Endothelial cell of umbilical vein (primary cell): ENCODE measurements at regions not wholly inside any gene's neighbourhood (a gene's known extent, or its start where the extent isn't known, plus 50 kb on each side); places are given as distances from the start of the nearest gene placed in this dataset.

Source experiments
- EZH2 ChIP-seq: IDR thresholded peaks from 2 replicates; pipeline ENCODE4 v1.6.1; 2012; ENCODE audit warnings: borderline replicate concordance, low read depth, mild to moderate bottlenecking, moderate library complexity, low read length, inconsistent platforms; ENCODE audit not compliant: severe bottlenecking
- JUN ChIP-seq: IDR thresholded peaks from 2 replicates; pipeline ENCODE4 v1.6.1; 2011; ENCODE audit warnings: borderline replicate concordance, low read depth; ENCODE audit not compliant: insufficient read length, insufficient read depth
- POLR2A ChIP-seq: IDR thresholded peaks from 2 replicates; pipeline ENCODE4 v1.6.1; 2012; ENCODE audit warnings: low read depth, mild to moderate bottlenecking, control low read depth, low read length
- POLR2AphosphoS5 ChIP-seq: IDR thresholded peaks from 2 replicates; pipeline ENCODE4 v1.6.1; 2012; ENCODE audit warnings: low read depth, mild to moderate bottlenecking, control low read depth, low read length, moderate library complexity; ENCODE audit not compliant: insufficient read depth
- TF ChIP-seq, protein P1 (sequence below), 2 donors: IDR thresholded peaks; 1 replicate in 1 of 2; 2 replicates in 1 of 2; pipeline ENCODE4 v1.5.1; 2011; ENCODE audit warnings: low read length in 2 of 2, mild to moderate bottlenecking in 2 of 2, moderate library complexity in 2 of 2, control low read depth in 1 of 2, inconsistent platforms in 1 of 2, low read depth in 1 of 2; ENCODE audit not compliant: insufficient read depth in 1 of 2; ENCODE audit errors: extremely low read depth in 1 of 2

- TF ChIP-seq JUN: no peak
- TF ChIP-seq POLR2A: no peak
- TF ChIP-seq, protein P1, sequence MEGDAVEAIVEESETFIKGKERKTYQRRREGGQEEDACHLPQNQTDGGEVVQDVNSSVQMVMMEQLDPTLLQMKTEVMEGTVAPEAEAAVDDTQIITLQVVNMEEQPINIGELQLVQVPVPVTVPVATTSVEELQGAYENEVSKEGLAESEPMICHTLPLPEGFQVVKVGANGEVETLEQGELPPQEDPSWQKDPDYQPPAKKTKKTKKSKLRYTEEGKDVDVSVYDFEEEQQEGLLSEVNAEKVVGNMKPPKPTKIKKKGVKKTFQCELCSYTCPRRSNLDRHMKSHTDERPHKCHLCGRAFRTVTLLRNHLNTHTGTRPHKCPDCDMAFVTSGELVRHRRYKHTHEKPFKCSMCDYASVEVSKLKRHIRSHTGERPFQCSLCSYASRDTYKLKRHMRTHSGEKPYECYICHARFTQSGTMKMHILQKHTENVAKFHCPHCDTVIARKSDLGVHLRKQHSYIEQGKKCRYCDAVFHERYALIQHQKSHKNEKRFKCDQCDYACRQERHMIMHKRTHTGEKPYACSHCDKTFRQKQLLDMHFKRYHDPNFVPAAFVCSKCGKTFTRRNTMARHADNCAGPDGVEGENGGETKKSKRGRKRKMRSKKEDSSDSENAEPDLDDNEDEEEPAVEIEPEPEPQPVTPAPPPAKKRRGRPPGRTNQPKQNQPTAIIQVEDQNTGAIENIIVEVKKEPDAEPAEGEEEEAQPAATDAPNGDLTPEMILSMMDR (IDR thresholded peaks at IDR 0.05; ENCODE audit: extremely low read depth in 1 of 2, insufficient read depth in 1 of 2, low read depth in 1 of 2, low read length in 2 of 2): no peak
- TF ChIP-seq EZH2: no peak
- no peak for TF ChIP-seq POLR2AphosphoS5
Observed at GRCh38 chr9:115680231-115680630, 473.4 kb upstream of the PAPPA start.
